Transverse colon (tissue), 4 donors: ENCODE measurements at regions not wholly inside any gene's neighbourhood (a gene's known extent, or its start where the extent isn't known, plus 50 kb on each side); places are given as distances from the start of the nearest gene placed in this dataset.

ENCODE experiments used
- DNase-seq: peaks from one replicate; pipeline ENCODE4 v3.0.0-alpha.2; 2019
- H3K27ac ChIP-seq, 4 donors: fragments of 200-600 bp; sonication (generic); 2 replicates each; pipeline ENCODE4 v1.5.1; 2016 to 2018; ENCODE audit warnings: inconsistent platforms in 4 of 4
- H3K27me3 ChIP-seq: fragments of 200-600 bp; sonication (generic); 2 replicates; pipeline ENCODE4 v1.5.1; 2017; ENCODE audit warnings: inconsistent platforms
- H3K36me3 ChIP-seq, 4 donors: fragments of 200-600 bp; sonication (generic); 2 replicates each; pipeline ENCODE4 v1.5.1; 2017 to 2019; ENCODE audit warnings: inconsistent platforms in 4 of 4
- H3K4me1 ChIP-seq, 4 donors: fragments of 200-600 bp; sonication (generic); 2 replicates each; pipeline ENCODE4 v1.5.1; 2017 to 2020; ENCODE audit warnings: inconsistent platforms in 4 of 4
- H3K4me3 ChIP-seq, 4 donors: fragments of 200-600 bp; sonication (generic); 1 replicate in 1 of 4; 2 replicates in 3 of 4; pipeline versions ENCODE4 v1.5.1 to v1.6.1; 2017 to 2019; ENCODE audit warnings: inconsistent platforms in 4 of 4
- H3K9me3 ChIP-seq, 2 donors: fragments of 200-600 bp; sonication (generic); 2 replicates each; pipeline ENCODE4 v1.5.1; 2017 to 2019; ENCODE audit warnings: inconsistent platforms in 2 of 2
- EP300 ChIP-seq: sonication (generic); formaldehyde crosslinking; IDR thresholded peaks from one replicate; pipeline ENCODE4 v1.6.1; 2017; ENCODE audit warnings: antibody characterized with exemption, low read depth
- POLR2A ChIP-seq: fragments of 450-650 bp; IDR thresholded peaks from one replicate; pipeline ENCODE4 v1.6.1; 2016; ENCODE audit warnings: antibody characterized with exemption, mild to moderate bottlenecking, moderate library complexity
- POLR2AphosphoS5 ChIP-seq, 3 donors: sonication (generic); formaldehyde crosslinking; IDR thresholded peaks; one replicate each; pipeline ENCODE4 v1.6.1; 2016; ENCODE audit warnings: antibody characterized with exemption in 3 of 3
- WGBS, 2 donors: methylation state at CpG; one replicate each; pipeline ENCODE4 v1.1.5; 2018; ENCODE audit warnings: low coverage in 1 of 2; 5-methylcytosine and 5-hydroxymethylcytosine counted together
- in situ Hi-C, 4 donors: fragments of 200-750 bp; cut with MboI; loops; one replicate each; pipeline versions ENCODE4 v1.15.0 to v1.15.1; 2017; ENCODE audit warnings: low sequenced_read_pairs in 3 of 4, low pct_ligation_motif_present in 1 of 4, low pct_unique_long_range_greater_than_20kb in 1 of 4
- intact Hi-C: fragments of 100-400 bp; cut with DNase I; formaldehyde crosslinking; loops from one replicate; pipeline ENCODE4 v1.15.1; 2023; ENCODE audit warnings: low total_unique reads
- TF ChIP-seq, protein P1 (sequence below), 5 experiments: fragments of 200-600 bp in 3 of 5; fragments of 450-650 bp in 2 of 5; sonication (generic) in 3 of 5; IDR thresholded peaks; 1 replicate in 2 of 5; 2 replicates in 3 of 5; pipeline ENCODE4 v1.5.1; 2016 to 2017; ENCODE audit warnings: antibody characterized with exemption in 5 of 5, inconsistent platforms in 3 of 5, mild to moderate bottlenecking in 2 of 5, moderate library complexity in 1 of 5

DNA sequence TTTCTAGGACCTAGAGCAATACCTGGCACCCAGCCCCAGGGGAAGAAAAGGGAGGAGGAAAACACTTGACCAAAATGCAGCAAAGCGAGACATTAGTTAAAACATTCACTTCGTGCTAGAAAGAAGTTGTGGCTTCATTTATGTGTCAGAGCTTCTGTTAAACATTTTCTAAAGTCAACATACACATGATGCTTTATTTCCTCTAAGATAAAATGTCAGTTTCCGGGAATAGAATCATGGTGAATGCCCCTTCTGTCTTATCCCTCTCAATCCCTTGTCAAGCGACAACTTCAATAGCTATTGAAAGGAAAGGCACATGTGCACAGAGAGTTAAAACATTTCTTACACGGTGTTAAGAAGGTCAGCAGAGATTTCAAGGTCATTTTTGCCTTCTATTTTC is 404.6 kb upstream of the CWC22 start:
- TF ChIP-seq POLR2A = no peak
- TF ChIP-seq, protein P1, sequence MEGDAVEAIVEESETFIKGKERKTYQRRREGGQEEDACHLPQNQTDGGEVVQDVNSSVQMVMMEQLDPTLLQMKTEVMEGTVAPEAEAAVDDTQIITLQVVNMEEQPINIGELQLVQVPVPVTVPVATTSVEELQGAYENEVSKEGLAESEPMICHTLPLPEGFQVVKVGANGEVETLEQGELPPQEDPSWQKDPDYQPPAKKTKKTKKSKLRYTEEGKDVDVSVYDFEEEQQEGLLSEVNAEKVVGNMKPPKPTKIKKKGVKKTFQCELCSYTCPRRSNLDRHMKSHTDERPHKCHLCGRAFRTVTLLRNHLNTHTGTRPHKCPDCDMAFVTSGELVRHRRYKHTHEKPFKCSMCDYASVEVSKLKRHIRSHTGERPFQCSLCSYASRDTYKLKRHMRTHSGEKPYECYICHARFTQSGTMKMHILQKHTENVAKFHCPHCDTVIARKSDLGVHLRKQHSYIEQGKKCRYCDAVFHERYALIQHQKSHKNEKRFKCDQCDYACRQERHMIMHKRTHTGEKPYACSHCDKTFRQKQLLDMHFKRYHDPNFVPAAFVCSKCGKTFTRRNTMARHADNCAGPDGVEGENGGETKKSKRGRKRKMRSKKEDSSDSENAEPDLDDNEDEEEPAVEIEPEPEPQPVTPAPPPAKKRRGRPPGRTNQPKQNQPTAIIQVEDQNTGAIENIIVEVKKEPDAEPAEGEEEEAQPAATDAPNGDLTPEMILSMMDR (IDR thresholded peaks at IDR 0.05) = no peak
- no peak for TF ChIP-seq EP300
- no peak for TF ChIP-seq POLR2AphosphoS5 (IDR thresholded peaks at IDR 0.05)
- WGBS, 2 donors = 24 to 28% methylated on average over 4 to 5 of the region's 5 CpGs
- H3K27me3 ChIP-seq = no peaks in the 10 kb centered on the region
- in situ Hi-C loops = no loop called here
- peaks cover 8 to 15% (median 11%) of the 10 kb centered on the region in 4 donors for H3K4me1 ChIP-seq
- no peak for DNase-seq
- H3K36me3 ChIP-seq = no peaks in the 10 kb centered on the region
- H3K27ac ChIP-seq = no peak overlapping the region
- intact Hi-C loops = no loop called here
- H3K9me3 ChIP-seq = no peaks in the 10 kb centered on the region
- H3K4me3 ChIP-seq = no peak overlapping the region

DNA sequence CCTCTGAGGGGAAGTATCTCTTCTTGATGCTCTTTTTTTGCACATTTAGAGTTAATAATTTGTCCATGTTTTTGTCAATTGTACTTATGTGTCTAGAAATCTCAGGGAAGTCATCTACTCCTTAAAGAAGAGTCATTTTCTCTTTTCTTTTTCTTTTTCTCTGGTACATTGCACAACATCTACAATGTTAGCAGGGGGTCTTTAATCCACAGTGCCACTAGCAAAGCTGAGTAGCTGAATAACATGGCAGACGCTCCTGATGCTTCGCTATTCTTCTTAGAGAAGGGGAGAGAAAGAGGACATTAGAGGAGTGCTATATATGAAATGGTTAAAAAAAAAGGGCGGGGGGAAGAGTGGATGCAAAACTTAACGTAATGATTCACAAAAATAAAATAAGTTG is 399.6 kb upstream of the CWC22 start:
- TF ChIP-seq POLR2AphosphoS5 (IDR thresholded peaks at IDR 0.05) (no peak), POLR2A (no peak), EP300 (no peak)
- TF ChIP-seq, protein P1 (IDR thresholded peaks at IDR 0.05) = no peak
- Histone ChIP-seq H3K4me3 (no peak overlapping the region), H3K9me3 (no peaks in the 10 kb centered on the region), H3K36me3 (no peaks in the 10 kb centered on the region), H3K4me1 (peaks cover 5 to 7% (median 6%) of the 10 kb centered on the region in 4 donors), H3K27ac (no peak overlapping the region), H3K27me3 (no peaks in the 10 kb centered on the region)
- intact Hi-C loops = no loop called here
- 82 to 84% methylated on average over 4 of the region's 4 CpGs for WGBS, 2 donors
- no peak for DNase-seq
- in situ Hi-C loops = no loop called here

DNA sequence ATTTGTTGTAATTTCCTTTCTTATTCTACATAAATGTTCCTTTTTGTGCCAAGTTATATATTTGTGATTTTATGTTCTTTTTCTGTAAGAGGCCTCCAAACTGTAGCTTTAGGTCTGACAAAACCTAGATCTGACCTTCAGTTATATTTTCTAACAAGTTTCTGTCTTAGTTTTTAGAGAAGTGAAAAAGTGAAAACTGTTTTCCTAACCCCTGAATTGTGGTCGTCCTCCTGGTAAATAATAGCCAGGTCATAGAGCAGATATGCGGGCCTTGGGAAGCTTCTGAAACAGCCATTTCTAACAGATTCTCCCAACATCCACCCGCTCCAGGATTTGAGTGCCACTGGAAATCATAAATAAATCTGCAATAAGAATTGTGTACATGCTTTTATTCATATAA is 398.4 kb upstream of the CWC22 start:
- DNase-seq = no peak
- in situ Hi-C loops = no loop called here
- 82% methylated on average over 3 of the region's 3 CpGs for WGBS, 2 donors
- no peaks in the 10 kb centered on the region for H3K9me3 ChIP-seq
- no peak overlapping the region for H3K4me3 ChIP-seq
- intact Hi-C loops = no loop called here
- H3K36me3 ChIP-seq = no peaks in the 10 kb centered on the region
- H3K27ac ChIP-seq = no peak overlapping the region
- no peaks in the 10 kb centered on the region for H3K27me3 ChIP-seq
- TF ChIP-seq EP300 = no peak
- no peak for TF ChIP-seq POLR2A
- TF ChIP-seq, protein P1 (IDR thresholded peaks at IDR 0.05) = no peak
- TF ChIP-seq POLR2AphosphoS5 (IDR thresholded peaks at IDR 0.05) = no peak
- no peaks in the 10 kb centered on the region for H3K4me1 ChIP-seq

DNA sequence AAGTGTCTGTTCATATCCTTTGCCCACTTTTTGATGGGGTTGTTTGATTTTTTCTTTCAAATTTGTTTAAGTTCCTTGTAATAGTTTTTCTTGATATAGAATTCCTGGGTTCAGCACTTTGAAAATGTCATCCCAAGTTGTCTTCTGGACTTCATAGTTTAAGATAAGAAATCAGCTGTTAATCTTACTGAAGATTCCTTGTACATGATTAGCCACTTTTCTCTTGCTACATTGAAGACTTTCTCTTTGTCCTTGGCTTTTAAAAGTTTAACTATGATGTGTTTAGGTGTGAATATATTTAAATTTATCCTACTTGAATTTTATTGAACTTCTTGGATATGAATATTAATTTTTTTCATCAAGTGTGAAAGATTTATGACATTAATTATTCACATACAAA is 387.2 kb upstream of the CWC22 start:
- Histone ChIP-seq H3K27ac (no peak overlapping the region), H3K4me1 (no peaks in the 10 kb centered on the region), H3K27me3 (no peaks in the 10 kb centered on the region), H3K4me3 (no peak overlapping the region), H3K9me3 (peaks cover 5 to 9% of the 10 kb centered on the region in 2 donors), H3K36me3 (no peaks in the 10 kb centered on the region)
- DNase-seq = no peak
- in situ Hi-C loops (no loop called here), intact Hi-C loops (no loop called here)
- TF ChIP-seq POLR2A (no peak), EP300 (no peak), POLR2AphosphoS5 (IDR thresholded peaks at IDR 0.05) (no peak)
- TF ChIP-seq, protein P1 (IDR thresholded peaks at IDR 0.05) = no peak
